PC-9 (cell line): ENCODE measurements at regions not wholly inside any gene's neighbourhood (a gene's known extent, or its start where the extent isn't known, plus 50 kb on each side); places are given as distances from the start of the nearest gene placed in this dataset.

Source experiments
- BruUV-seq: library from RNA; stranded (reverse); fragments of 400-500 nt; replicated peaks from 2 replicates; lab custom pipeline; 2021; lab: Mats Ljungman, UMichigan
- CTCF ChIA-PET: fragments of 300-600 bp; sonication (Branson Sonifier 250); formaldehyde crosslinking; loops from one replicate; lab custom pipeline; 2022; ENCODE audit warnings: antibody characterized with exemption; lab: Charles Lee
- POLR2A ChIA-PET: fragments of 300-600 bp; sonication (Branson Sonifier 250); formaldehyde crosslinking; loops from one replicate; lab custom pipeline; 2022; ENCODE audit warnings: antibody characterized with exemption; ENCODE audit not compliant: unreplicated experiment; lab: Charles Lee
- DNase-seq, 2 experiments: peaks; one replicate each; pipeline versions ENCODE4 v3.0.0 to v3.0.0-alpha.2; 2015 to 2022; ENCODE audit warnings: mixed read lengths in 1 of 2
- H2AFZ ChIP-seq: fragments of 200-600 bp; sonication (generic); 2 replicates; pipeline ENCODE4 v1.8.1; 2017; ENCODE audit warnings: antibody characterized with exemption
- H3F3A ChIP-seq: fragments of 200-600 bp; sonication (generic); 2 replicates; pipeline ENCODE4 v1.8.1; 2017; ENCODE audit warnings: antibody characterized with exemption, mild to moderate bottlenecking, low read depth; ENCODE audit not compliant: insufficient read depth
- H3K27ac ChIP-seq: fragments of 200-600 bp; sonication (generic); 2 replicates; pipeline ENCODE4 v1.6.1; 2016; ENCODE audit warnings: mixed run types
- H3K27me3 ChIP-seq: fragments of 200-600 bp; sonication (generic); 2 replicates; pipeline ENCODE4 v1.6.1; 2016; ENCODE audit warnings: low read depth, mixed run types; ENCODE audit not compliant: insufficient read depth
- H3K36me3 ChIP-seq: fragments of 200-600 bp; sonication (generic); 2 replicates; pipeline ENCODE4 v1.6.1; 2016; ENCODE audit warnings: low read depth, mixed run types
- H3K4me1 ChIP-seq: fragments of 200-600 bp; sonication (generic); replicated peaks from 2 replicates; pipeline ENCODE4 v1.6.1; 2016; ENCODE audit warnings: mixed run types; ENCODE audit not compliant: insufficient read depth
- H3K4me2 ChIP-seq: fragments of 200-600 bp; sonication (generic); 2 replicates; pipeline ENCODE4 v1.6.1; 2017; ENCODE audit warnings: mixed run types
- H3K4me3 ChIP-seq: fragments of 200-600 bp; sonication (generic); 2 replicates; pipeline ENCODE4 v1.6.1; 2016; ENCODE audit warnings: mixed run types
- H3K79me2 ChIP-seq: fragments of 200-600 bp; sonication (generic); 2 replicates; pipeline ENCODE4 v1.6.1; 2017; ENCODE audit warnings: low read depth, mixed run types
- H3K9me2 ChIP-seq: fragments of 200-600 bp; sonication (generic); 2 replicates; pipeline ENCODE4 v1.8.1; 2017; ENCODE audit warnings: mild to moderate bottlenecking; ENCODE audit not compliant: insufficient read depth
- H3K9me3 ChIP-seq: fragments of 200-600 bp; sonication (generic); 2 replicates; pipeline ENCODE4 v1.8.1; 2016; ENCODE audit warnings: low read depth; ENCODE audit not compliant: insufficient read depth
- H4K20me1 ChIP-seq: fragments of 200-600 bp; sonication (generic); 2 replicates; pipeline ENCODE4 v1.8.1; 2017; ENCODE audit not compliant: insufficient read depth
- EZH2 ChIP-seq: fragments of 200-600 bp; sonication (generic); IDR thresholded peaks from 2 replicates; pipeline ENCODE4 v1.8.0; 2017; ENCODE audit warnings: antibody characterized with exemption, low read depth
- intact Hi-C: fragments of 100-400 bp; cut with micrococcal nuclease; formaldehyde crosslinking; loops from one replicate; pipeline ENCODE4 v1.10.0; 2022; ENCODE audit not compliant: unreplicated experiment
- TF ChIP-seq, protein P1 (sequence below): fragments of 200-600 bp; sonication (generic); conservative IDR thresholded peaks from 2 replicates; pipeline ENCODE4 v1.6.1; 2017; ENCODE audit warnings: mixed run types, antibody characterized with exemption, mild to moderate bottlenecking, moderate library complexity

DNA sequence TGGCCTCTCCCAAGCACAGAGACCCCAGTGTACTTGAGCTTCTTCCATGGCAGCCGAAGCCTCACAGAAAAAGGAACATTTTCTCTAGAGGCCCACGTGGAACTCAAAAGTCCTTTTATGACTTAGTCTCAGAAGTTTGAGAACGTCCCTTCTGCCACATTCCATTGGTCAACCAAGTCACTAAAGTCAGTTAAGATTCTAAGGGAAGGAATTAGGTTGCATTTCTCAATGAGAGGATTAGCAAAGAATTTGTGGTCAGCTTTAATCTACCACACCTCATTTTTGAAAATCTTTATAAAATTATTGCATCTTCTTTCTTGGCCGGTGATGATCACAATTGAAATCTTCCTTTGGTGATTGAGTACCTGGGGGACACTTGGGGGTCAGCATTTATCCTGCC lies 279.9 kb upstream of the TBX3 start:
- Histone ChIP-seq H3K36me3 (no peaks in the 10 kb centered on the region), H3K4me1 (no peaks in the 10 kb centered on the region), H3K79me2 (no peaks in the 10 kb centered on the region), H3K9me2 (no peaks in the 10 kb centered on the region), H2AFZ (no peak overlapping the region), H3K27ac (no peak overlapping the region), H3K27me3 (peaks cover 9% of the 10 kb centered on the region; the same call in 1 of the 2 replicates), H3K4me3 (no peak overlapping the region), H4K20me1 (no peaks in the 10 kb centered on the region), H3K9me3 (no peaks in the 10 kb centered on the region), H3F3A (no peaks in the 10 kb centered on the region), H3K4me2 (no peak overlapping the region)
- ChIA-PET POLR2A (no interaction called here), CTCF (no interaction called here)
- no peak for TF ChIP-seq EZH2
- TF ChIP-seq, protein P1, sequence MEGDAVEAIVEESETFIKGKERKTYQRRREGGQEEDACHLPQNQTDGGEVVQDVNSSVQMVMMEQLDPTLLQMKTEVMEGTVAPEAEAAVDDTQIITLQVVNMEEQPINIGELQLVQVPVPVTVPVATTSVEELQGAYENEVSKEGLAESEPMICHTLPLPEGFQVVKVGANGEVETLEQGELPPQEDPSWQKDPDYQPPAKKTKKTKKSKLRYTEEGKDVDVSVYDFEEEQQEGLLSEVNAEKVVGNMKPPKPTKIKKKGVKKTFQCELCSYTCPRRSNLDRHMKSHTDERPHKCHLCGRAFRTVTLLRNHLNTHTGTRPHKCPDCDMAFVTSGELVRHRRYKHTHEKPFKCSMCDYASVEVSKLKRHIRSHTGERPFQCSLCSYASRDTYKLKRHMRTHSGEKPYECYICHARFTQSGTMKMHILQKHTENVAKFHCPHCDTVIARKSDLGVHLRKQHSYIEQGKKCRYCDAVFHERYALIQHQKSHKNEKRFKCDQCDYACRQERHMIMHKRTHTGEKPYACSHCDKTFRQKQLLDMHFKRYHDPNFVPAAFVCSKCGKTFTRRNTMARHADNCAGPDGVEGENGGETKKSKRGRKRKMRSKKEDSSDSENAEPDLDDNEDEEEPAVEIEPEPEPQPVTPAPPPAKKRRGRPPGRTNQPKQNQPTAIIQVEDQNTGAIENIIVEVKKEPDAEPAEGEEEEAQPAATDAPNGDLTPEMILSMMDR: no peak
- DNase-seq: no peak
- BruUV-seq: no TSS peak
- intact Hi-C loops: no loop called here

DNA sequence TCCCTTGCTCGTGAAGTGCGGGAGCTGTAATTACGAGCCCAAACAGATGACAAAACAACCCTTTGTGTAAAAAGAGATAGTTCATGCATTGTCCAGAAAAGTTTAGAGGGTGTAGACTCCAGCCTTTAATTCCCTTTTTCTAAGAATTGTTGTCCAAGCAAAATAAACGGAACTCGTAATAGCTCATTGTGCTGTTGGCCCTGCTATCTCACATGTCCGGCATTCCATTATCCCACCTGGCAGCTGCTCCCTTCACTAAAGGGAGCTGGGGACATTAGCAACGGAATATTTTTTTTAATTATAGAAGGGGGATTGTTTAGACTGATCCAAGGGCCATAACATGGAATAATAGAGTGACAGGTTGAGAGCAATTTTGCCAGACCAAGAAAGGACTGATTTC lies 277.5 kb upstream of the TBX3 start:
- no peaks in the 10 kb centered on the region for H4K20me1 ChIP-seq
- DNase-seq: no peak
- H3K27me3 ChIP-seq: no peaks in the 10 kb centered on the region
- BruUV-seq: no TSS peak
- H3K9me3 ChIP-seq: no peaks in the 10 kb centered on the region
- H3K27ac ChIP-seq: no peak overlapping the region
- no peaks in the 10 kb centered on the region for H3K79me2 ChIP-seq
- no peaks in the 10 kb centered on the region for H3K4me1 ChIP-seq
- no peak overlapping the region for H3K4me2 ChIP-seq
- no peak overlapping the region for H3K4me3 ChIP-seq
- no peaks in the 10 kb centered on the region for H3F3A ChIP-seq
- TF ChIP-seq, protein P1: no peak
- TF ChIP-seq EZH2: no peak
- CTCF ChIA-PET: no interaction called here
- no peaks in the 10 kb centered on the region for H3K36me3 ChIP-seq
- intact Hi-C loops: no loop called here
- H3K9me2 ChIP-seq: no peaks in the 10 kb centered on the region
- POLR2A ChIA-PET: no interaction called here
- H2AFZ ChIP-seq: no peak overlapping the region

GRCh38 chr12:114958538-114958937 lies 274.6 kb upstream of the TBX3 start:
- no peak overlapping the region for H2AFZ ChIP-seq

More at GRCh38 chr12:114958538-114958937, 274.6 kb upstream of the TBX3 start:
- ChIA-PET POLR2A (no interaction called here), CTCF (no interaction called here)
- Histone ChIP-seq H3K27me3 (no peaks in the 10 kb centered on the region), H3K4me1 (no peaks in the 10 kb centered on the region), H3K79me2 (no peaks in the 10 kb centered on the region), H4K20me1 (no peaks in the 10 kb centered on the region), H3K4me2 (no peak overlapping the region), H3K27ac (no peak overlapping the region), H3K36me3 (no peaks in the 10 kb centered on the region), H3K9me3 (no peaks in the 10 kb centered on the region), H3F3A (no peaks in the 10 kb centered on the region), H3K9me2 (no peaks in the 10 kb centered on the region), H3K4me3 (no peak overlapping the region)
- intact Hi-C loops: no loop called here
- no peak for TF ChIP-seq EZH2
- TF ChIP-seq, protein P1: no peak
- BruUV-seq: no TSS peak
- no peak for DNase-seq
